Brain microvascular endothelial cell (primary cell): ENCODE measurements at regions not wholly inside any gene's neighbourhood (a gene's known extent, or its start where the extent isn't known, plus 50 kb on each side); places are given as distances from the start of the nearest gene placed in this dataset.
A peak's percentile ranks its signal among the peaks of the same experiment; 100 is the strongest.
"Not testable (repeated sequence)": the region's sequence is repeated elsewhere in the genome, so short reads cannot be mapped to it uniquely, and the experiment has no call there.

ENCODE experiments used
- DNase-seq: peaks from one replicate; pipeline ENCODE4 v3.0.0-alpha.2; 2020
- H3K27ac ChIP-seq: fragments of 250-450 bp; sonication (Bioruptor Pico); 2 replicates; pipeline ENCODE4 v1.5.1; 2020; ENCODE audit warnings: mild to moderate bottlenecking, moderate library complexity
- H3K27me3 ChIP-seq: fragments of 250-450 bp; sonication (Bioruptor Pico); replicated peaks from 2 replicates; pipeline ENCODE4 v1.5.1; 2020; ENCODE audit warnings: mild to moderate bottlenecking
- H3K36me3 ChIP-seq: fragments of 250-450 bp; sonication (Bioruptor Pico); replicated peaks from 2 replicates; pipeline ENCODE4 v1.5.1; 2020; ENCODE audit warnings: mild to moderate bottlenecking
- H3K4me3 ChIP-seq: 2 replicates; pipeline ENCODE4 v1.5.1; 2011; ENCODE audit warnings: low read depth, mild to moderate bottlenecking, control low read depth, low read length, moderate library complexity
- in situ Hi-C: cut with HindIII; loops from 2 replicates; pipeline ENCODE4 v1.10.0; 2017; ENCODE audit warnings: low sequenced_read_pairs, low pct_ligation_motif_present
- TF ChIP-seq, protein P1 (sequence below): IDR thresholded peaks from 2 replicates; pipeline ENCODE4 v1.5.1; 2011; ENCODE audit warnings: low read depth, mild to moderate bottlenecking, moderate library complexity, low read length, control low read depth, inconsistent platforms; ENCODE audit errors: missing control alignments

DNA sequence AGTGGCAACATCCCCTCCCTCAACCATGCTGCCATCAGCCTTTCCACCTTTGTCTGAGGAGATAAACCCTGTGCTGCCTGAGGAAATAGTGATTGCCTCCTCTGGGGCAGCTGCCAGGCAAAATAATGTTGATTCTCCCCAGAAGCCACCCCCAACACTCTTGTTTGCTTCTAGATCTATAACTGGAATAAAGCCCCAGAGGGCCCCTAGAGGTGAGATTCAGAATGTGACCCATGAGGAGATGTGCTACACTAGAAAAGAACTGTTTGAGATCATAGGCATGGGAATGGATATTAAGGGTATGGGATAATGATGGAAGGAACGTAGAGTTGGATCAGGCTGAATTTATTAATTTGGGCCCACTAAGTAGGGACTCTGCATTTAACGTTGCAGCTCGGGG lies 116.3 kb upstream of the RMP24 start:
- no peak overlapping the region for H3K4me3 ChIP-seq
- TF ChIP-seq, protein P1, sequence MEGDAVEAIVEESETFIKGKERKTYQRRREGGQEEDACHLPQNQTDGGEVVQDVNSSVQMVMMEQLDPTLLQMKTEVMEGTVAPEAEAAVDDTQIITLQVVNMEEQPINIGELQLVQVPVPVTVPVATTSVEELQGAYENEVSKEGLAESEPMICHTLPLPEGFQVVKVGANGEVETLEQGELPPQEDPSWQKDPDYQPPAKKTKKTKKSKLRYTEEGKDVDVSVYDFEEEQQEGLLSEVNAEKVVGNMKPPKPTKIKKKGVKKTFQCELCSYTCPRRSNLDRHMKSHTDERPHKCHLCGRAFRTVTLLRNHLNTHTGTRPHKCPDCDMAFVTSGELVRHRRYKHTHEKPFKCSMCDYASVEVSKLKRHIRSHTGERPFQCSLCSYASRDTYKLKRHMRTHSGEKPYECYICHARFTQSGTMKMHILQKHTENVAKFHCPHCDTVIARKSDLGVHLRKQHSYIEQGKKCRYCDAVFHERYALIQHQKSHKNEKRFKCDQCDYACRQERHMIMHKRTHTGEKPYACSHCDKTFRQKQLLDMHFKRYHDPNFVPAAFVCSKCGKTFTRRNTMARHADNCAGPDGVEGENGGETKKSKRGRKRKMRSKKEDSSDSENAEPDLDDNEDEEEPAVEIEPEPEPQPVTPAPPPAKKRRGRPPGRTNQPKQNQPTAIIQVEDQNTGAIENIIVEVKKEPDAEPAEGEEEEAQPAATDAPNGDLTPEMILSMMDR = no peak
- no peaks in the 10 kb centered on the region for H3K36me3 ChIP-seq
- no peak for DNase-seq
- in situ Hi-C loops = no loop called here
- H3K27ac ChIP-seq = no peak overlapping the region
- no peaks in the 10 kb centered on the region for H3K27me3 ChIP-seq

DNA sequence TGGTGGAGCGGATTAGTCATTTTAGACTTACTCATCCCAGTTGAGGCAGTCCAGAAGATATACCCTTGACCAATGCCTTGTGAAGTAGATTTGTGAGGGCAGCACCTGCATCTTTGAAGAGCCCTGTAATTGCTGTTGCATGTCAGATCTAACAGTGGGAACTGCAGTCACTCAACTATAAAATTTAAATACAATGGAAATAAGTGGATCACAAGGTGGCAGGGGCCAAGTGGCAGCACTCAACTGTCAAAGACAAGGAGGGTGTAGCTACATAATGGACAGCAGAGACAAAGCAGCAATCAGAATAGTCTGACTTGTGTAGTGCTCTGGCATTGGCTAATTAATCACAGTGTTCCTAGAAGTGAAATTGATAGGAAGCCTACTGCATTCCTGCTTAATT lies 115.8 kb upstream of the RMP24 start:
- in situ Hi-C loops, DNase-seq, H3K27ac ChIP-seq, H3K27me3 ChIP-seq, H3K36me3 ChIP-seq, H3K4me3 ChIP-seq: not testable (repeated sequence)

DNA sequence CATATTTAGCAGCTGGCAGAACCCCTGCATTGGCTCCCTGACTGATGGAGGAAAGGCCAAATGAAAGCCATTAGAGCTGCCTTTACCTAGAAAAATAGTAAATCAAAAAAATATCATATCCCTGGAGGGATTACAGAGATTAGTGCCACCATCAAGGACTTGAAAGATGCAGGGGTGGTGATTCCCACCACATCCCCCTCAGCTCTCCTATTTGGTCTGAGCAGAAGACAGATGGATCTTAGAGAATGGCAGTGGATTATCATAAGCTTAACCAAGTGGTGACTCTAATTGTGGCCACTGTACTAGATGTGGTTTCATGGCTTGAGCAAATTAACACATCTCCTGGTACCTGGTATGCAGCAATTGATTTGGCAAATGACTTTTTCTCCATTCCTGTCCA lies 114.9 kb upstream of the RMP24 start:
- DNase-seq, H3K27ac ChIP-seq, H3K4me3 ChIP-seq, H3K36me3 ChIP-seq, in situ Hi-C loops, H3K27me3 ChIP-seq: not testable (repeated sequence)

DNA sequence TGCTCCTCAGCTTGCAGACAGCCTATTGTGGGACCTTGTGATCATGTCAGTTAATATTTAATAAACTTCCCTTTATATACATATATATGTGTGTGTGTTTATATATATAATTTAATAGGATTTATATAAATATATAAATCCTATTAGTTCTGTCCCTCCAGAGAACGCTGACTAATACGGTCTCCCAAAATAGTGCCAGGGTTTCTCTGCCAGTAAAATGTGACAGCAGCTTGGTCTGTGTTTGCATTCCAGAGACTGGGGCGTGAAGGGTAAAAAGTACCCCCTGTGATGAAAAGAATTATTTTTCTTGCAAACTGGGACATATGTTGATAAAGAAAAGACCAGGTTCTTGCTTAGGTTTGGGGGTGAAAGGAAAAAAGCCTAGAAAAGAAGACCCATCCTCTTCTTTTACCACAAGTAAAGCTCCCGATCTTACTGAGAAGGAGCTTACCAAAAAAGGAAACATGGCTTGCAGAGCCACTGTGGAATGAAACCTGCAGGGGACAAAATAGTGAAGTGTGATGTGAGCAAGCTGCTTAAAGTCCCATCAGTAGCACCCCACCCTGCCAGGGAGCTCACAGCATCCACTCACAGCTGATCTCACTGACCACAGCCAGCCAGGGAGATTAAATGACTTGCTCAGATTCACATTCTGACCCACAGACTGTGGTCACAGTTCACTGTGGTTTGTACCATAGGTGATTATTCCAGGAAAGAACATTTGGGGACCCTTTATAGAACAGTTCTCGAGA lies 110.9 kb upstream of the RMP24 start:
- peak; percentile 6 for DNase-seq
- TF ChIP-seq, protein P1 = no peak
- in situ Hi-C loops = no loop called here

DNA sequence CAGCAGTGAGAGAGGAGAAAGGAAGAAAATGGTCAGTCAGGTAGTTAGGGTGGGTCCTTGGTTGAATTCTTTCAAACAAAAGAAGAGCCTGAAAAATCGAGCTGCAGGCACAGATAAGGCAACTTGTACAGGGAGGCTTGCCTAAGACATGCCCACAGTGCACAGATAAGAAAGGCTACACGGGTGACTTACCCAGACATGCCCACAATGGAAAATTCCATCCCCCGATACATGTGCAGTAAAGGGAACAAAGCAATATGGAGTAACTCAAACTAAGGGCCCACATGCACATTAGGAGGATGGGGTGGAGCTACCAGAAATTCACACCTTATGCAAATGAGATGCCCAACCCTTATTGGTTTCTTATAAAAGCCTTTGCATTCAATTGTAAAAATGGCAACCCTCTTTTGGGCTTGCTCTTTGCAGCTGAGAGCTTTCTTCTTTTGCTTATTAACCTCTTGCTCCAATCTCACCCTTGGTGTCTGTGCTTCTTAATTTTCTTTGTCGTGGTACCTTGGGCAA lies 110.3 kb upstream of the RMP24 start:
- no peak for DNase-seq
- no peaks in the 10 kb centered on the region for H3K36me3 ChIP-seq
- no peak overlapping the region for H3K27ac ChIP-seq
- H3K4me3 ChIP-seq = no peak overlapping the region
- TF ChIP-seq, protein P1 = no peak
- in situ Hi-C loops = no loop called here
- H3K27me3 ChIP-seq = no peaks in the 10 kb centered on the region

More for the DNA sequence above, 110.9 kb upstream of the RMP24 start:
- Histone ChIP-seq H3K4me3 (no peak overlapping the region), H3K27me3 (no peaks in the 10 kb centered on the region), H3K27ac (no peak overlapping the region), H3K36me3 (no peaks in the 10 kb centered on the region)

DNA sequence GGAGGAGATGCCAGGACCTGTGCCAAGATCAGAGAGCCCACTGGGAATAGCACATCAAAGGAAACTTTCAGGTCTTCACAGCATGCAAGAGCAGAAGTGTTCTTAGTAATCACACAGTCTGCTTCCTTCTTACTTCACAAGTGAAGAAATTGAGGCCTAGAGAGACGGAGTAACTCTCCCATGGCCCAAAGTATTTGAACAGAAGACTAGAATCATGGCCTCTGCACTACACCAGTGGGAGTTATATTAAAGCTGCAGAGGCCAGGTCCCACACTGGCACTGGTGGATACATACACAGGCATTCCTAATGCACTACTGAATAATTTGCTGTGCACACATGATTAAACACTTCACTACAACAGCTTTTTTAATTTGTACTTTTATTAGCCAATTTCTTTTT lies 107.6 kb upstream of the RMP24 start:
- Histone ChIP-seq H3K27me3 (no peaks in the 10 kb centered on the region), H3K27ac (no peak overlapping the region), H3K36me3 (no peaks in the 10 kb centered on the region), H3K4me3 (no peak overlapping the region)
- TF ChIP-seq, protein P1 = no peak
- in situ Hi-C loops = no loop called here
- DNase-seq = no peak

DNA sequence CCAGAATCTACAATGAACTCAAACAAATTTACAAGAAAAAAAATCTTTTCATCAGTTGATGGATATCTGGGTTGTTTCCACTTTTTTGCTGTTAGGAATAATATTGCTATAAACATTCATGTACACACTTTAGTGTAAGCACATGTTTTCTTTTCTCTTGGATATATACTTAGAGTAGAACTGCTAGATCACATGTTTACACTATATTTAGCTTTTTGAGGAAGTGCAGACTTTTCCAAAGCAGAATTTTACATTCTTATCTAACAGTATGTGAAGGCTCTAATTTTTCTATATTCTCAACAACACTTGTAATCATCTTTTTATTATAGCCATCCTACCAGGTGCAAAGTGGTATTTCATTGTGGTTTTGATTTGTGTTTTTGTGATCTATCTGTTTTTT lies 103.6 kb upstream of the RMP24 start:
- no peaks in the 10 kb centered on the region for H3K27me3 ChIP-seq
- no peak overlapping the region for H3K27ac ChIP-seq
- TF ChIP-seq, protein P1 = no peak
- in situ Hi-C loops = no loop called here
- no peaks in the 10 kb centered on the region for H3K36me3 ChIP-seq
- no peak for DNase-seq
- H3K4me3 ChIP-seq = no peak overlapping the region
